ENCODE measurements at regions not wholly inside any gene's neighbourhood (a gene's known extent, or its start where the extent isn't known, plus 50 kb on each side); places are given as distances from the start of the nearest gene placed in this dataset.

GRCh38 chr3:16788440-16789056 is 96.2 kb upstream of the PLCL2 start:
- no peak overlapping the region for H3K27ac ChIP-seq
- no peak for TF ChIP-seq ZFX (IDR thresholded peaks at IDR 0.05)
- TF ChIP-seq CTCF (conservative IDR thresholded peaks at IDR 0.05): no peak

GRCh38 chr3:16789344-16790120 is 95.2 kb upstream of the PLCL2 start:
- H3K27ac ChIP-seq: no peak overlapping the region
- TF ChIP-seq CTCF (conservative IDR thresholded peaks at IDR 0.05) (no peak), ZFX (IDR thresholded peaks at IDR 0.05) (no peak)

GRCh38 chr3:16790432-16791400 is 94.0 kb upstream of the PLCL2 start:
- H3K27ac ChIP-seq: no peak overlapping the region
- TF ChIP-seq ZFX (IDR thresholded peaks at IDR 0.05) (no peak), CTCF (conservative IDR thresholded peaks at IDR 0.05) (no peak)

GRCh38 chr3:16793321-16793720 is 91.4 kb upstream of the PLCL2 start:
- TF ChIP-seq ZFX (IDR thresholded peaks at IDR 0.05): no peak
- no peak for TF ChIP-seq CTCF (conservative IDR thresholded peaks at IDR 0.05)
- no peak overlapping the region for H3K27ac ChIP-seq

GRCh38 chr3:16794257-16794656 is 90.5 kb upstream of the PLCL2 start:
- TF ChIP-seq CTCF (conservative IDR thresholded peaks at IDR 0.05): no peak
- no peak for TF ChIP-seq ZFX (IDR thresholded peaks at IDR 0.05)
- no peak overlapping the region for H3K27ac ChIP-seq

GRCh38 chr3:16795581-16795980 is 89.2 kb upstream of the PLCL2 start:
- TF ChIP-seq CTCF (conservative IDR thresholded peaks at IDR 0.05): no peak
- TF ChIP-seq ZFX (IDR thresholded peaks at IDR 0.05): no peak
- no peak overlapping the region for H3K27ac ChIP-seq
